HG03196 (cell line): ENCODE measurements at regions not wholly inside any gene's neighbourhood (a gene's known extent, or its start where the extent isn't known, plus 50 kb on each side); places are given as distances from the start of the nearest gene placed in this dataset.
"Not testable (repeated sequence)": the region's sequence is repeated elsewhere in the genome, so short reads cannot be mapped to it uniquely, and the experiment has no call there.

Experiments
- ATAC-seq: cut with Tn5 transposase; IDR thresholded peaks from one replicate; pipeline ENCODE4 v1.9.1; 2021; ENCODE audit not compliant: unreplicated experiment

GRCh38 chr10:6824793-6825192 lies 244.7 kb upstream of the PRKCQ start:
- ATAC-seq, result not testable (repeated sequence)

DNA sequence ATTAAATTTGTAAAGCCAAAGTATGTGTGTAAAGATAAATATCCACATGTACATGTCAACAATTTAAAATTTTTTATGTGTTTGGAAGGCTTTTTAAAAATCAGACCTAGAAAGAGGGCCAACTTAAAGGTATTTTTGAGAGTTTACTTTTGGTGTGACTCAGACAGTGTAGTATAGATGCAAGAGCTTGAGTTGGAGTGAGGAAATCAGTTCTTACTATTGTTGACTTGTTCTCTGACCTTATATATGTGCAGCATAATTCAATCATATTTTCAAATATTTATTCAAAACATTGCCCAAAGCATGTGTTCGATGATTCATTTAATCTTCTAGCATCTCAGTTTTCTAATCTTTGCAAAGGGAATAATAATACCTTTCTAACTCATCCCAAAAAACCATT lies 243.7 kb upstream of the PRKCQ start:
- ATAC-seq, result no peak

DNA sequence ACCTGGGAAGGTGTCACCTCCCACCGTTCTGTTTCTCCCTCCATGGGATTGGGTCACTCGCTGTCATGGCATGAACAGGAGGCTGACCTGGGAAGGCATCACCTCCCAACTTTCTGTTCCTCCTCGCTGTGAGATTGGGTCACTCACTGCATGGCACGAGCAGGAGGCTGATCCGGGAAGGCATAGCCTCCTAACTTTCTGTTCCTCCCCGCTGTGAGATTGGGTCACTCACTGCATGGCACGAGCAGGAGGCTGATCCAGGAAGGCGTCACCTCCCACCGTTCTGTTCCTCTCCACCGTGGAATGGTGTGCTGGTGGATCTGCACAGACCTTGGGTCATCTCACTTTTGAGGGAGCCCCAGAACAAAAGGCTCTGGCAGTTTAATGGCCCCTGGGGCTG lies 239.2 kb upstream of the PRKCQ start:
- ATAC-seq, result no peak

DNA sequence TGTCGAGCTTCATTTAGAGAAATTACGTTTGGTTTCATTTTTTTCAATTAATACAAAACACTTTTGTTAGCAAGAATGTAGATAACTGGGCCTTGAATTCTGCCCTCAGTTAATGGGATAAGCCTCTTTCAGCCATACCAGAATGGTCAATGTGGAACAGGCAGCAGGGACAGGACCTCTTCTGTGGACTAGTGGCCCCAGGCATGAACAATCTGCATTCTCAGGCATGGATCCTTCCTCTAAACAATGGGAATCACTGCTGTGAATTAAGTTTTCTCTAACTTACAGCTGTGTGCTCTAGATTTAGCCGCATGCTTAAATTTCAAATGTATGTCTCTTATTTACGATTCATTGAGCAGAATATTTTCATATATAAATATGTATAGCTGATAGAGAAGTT lies 237.7 kb upstream of the PRKCQ start:
- ATAC-seq, result no peak

DNA sequence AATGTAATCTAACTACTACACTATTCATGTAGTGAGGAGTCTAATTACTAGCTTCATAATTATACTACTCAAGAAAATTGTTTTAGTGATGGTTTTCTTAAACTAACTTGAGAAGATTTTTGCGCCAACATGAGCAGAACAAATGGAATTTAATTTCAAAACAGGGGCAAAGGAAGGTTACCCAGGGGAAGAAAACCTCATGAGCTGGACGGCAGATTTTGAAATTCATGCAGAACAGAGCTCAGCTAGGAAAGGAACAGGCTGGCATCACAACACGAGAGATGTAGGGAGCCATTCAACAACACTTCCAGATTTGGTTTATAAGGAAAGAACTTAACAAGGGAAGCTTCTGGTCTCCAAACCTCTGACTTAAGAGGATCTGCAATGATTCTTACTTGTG lies 235.3 kb upstream of the PRKCQ start:
- no peak for ATAC-seq

DNA sequence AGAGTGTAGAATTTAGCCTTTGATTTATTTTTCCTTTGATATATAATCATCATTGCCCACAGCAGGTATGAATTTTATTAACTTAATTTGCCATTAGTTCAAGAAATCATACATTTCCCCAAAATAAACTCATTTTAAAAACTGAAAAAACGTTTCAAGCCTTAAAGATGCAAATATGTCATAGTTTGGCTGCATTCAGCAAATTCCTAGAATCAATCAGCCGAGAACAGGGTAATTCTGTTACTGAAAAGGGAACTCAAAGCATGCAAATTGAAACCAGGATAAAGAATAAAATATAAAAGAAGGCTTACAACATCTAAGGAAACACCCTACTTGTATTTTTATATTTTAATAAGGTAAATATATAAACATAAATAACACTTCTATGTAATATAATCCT lies 233.8 kb upstream of the PRKCQ start:
- ATAC-seq, result no peak

DNA sequence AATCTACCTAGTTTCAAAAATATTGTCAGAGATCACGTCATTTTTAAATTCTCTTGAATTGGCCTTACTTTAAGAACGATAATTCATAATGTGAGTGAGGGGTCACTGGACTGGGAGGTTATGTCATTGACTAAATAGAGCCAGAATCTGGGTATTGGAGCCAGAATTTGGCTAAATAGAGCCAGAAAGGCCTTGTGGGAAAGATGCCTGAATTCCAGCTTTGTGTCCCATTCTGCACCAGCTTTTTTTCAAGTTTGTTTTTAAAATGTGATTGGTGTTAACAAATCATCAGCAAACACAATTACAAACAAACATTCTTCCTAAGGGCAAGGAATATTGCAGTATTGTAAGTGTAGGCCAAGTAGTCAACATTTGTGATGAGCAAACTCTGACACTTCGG lies 233.2 kb upstream of the PRKCQ start:
- ATAC-seq, result no peak

- ATAC-seq, result no peak
Observed at GRCh38 chr10:6811153-6811552, 231.1 kb upstream of the PRKCQ start.

DNA sequence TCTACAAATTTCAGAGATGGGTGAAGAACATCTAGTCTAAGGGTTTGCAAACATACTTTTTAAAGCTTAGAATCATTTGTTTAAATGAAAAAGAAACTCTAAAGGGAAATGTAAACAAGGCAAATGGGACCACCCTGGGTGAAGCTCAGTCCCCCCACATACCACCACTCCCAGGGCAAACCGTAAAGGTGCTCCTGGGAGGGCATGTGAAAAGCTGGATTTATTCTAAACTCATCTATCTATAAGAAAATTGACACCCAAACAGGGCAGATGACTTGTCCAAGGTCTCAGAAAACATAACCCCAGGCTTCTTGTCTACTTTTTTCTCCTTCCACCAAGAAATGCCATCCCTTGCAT lies 223.3 kb upstream of the PRKCQ start:
- no peak for ATAC-seq

GRCh38 chr10:6802759-6803426 lies 222.8 kb upstream of the PRKCQ start:
- no peak for ATAC-seq

- no peak for ATAC-seq
Observed at GRCh38 chr10:6796231-6796630, 216.2 kb upstream of the PRKCQ start.

- no peak for ATAC-seq
Observed at GRCh38 chr10:6795541-6795940, 215.5 kb upstream of the PRKCQ start.

- ATAC-seq, result not testable (repeated sequence)
Observed at GRCh38 chr10:6794841-6795240, 214.8 kb upstream of the PRKCQ start.

GRCh38 chr10:6794441-6794840 lies 214.4 kb upstream of the PRKCQ start:
- no peak for ATAC-seq

GRCh38 chr10:6788731-6789130 lies 208.7 kb upstream of the PRKCQ start:
- ATAC-seq, result no peak

DNA sequence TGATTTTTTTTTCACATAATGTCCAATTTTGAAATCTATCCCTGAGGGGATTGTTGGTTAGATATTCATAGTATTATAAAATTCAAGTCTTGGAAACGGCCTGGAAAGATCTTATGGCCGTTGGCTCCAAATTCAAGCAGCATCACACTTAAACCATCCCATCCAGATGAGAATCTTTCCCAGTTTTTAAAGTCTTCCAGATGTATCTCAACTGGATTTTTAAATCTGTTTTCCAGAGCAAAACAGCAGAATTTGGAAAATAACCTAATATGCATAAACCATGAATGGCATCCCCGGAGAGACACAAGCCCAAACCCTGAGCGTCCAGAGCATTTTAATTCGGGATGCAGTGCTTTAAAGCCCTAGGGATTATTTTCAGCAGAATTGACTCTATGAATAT lies 208.2 kb upstream of the PRKCQ start:
- no peak for ATAC-seq

- ATAC-seq, result no peak
Observed at GRCh38 chr10:6787718-6788117, 207.6 kb upstream of the PRKCQ start.

DNA sequence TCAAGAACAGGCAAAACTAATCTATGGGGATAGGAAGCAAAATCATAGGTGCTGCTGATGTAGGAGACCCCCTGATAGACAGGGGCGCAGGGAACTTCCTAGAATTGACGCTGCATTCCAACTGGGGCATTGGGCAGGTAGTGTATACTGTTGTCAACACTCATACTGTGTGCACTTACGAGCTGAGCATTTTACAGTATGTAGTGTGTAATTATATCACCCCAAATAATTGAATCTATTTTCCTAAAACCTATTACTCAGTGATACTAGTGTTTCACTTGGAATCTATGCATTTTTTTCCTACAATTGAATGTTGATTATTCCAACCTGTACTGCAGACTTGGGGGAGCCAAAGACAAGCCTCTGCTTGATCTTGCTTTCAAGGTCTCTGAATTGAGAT lies 207.0 kb upstream of the PRKCQ start:
- ATAC-seq, result no peak

GRCh38 chr10:6786579-6787031 lies 206.5 kb upstream of the PRKCQ start:
- no peak for ATAC-seq

DNA sequence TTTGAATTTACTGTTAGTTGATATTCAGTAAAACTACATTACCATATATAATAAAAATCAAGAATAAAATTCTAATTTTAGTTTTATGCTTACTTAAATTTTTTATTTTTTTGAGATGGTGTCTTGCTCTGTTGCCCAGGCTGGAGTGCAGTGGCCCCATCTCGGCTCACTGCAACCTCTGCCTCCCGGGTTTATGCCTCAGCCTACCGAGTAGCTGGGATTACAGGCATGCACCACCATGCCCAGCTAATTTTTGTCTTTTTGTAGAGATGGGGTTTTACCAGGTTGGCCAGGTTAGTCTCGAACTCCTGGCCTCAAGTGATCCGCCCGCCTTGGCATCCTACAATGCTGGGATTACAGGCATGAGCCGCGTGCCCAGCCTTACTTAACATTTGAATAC lies 204.4 kb upstream of the PRKCQ start:
- ATAC-seq, result not testable (repeated sequence)

DNA sequence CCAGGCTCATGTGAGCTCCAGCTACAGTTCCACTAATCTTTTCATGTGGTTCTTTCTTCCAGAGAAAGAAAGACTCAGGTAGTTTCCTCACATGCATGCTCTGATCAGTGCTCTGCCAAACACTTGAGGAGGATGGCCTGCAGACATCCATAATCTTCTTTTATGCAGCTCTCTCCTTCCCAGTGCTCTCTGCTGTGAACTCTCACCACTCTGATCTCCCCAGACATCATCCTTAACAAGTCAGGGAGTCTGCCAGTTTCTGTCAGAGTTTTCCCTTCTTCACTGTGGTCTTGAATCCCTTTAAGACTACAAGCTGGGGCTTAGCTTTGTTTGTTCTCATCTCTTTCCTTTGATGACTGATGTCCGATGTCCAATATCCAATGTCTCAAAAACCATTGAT lies 203.4 kb upstream of the PRKCQ start:
- no peak for ATAC-seq

- ATAC-seq, result no peak
Observed at GRCh38 chr10:6782378-6782777, 202.3 kb upstream of the PRKCQ start.

DNA sequence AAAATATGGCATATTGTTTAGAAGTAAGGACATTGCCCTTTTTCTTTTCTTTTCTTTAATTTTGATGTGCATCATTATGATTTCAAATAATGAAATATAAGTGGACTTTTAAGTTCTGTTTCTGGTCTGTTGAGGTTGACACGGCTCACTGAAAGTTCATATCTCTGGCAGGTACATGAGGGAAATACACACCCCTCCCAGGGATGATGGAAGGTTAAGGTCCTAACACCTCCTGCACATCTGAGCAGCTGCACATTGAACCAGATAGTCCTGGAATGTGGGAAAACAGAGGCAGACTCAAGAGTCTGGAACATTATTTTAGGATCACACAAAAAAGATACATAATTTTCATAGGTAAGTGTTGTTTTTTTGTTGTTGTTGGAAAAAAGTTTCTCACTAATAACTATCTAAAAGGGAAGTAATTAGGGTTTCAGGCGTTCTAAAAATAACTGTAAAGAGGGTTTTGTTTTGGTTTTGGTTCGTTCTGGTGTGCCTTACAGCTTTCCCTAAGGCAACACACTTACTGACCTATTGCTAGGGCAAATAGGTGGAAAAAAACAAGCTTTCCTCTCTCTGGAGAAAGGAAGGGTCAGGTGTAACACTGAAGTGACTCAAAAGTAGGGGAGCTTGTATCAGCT lies 201.2 kb upstream of the PRKCQ start:
- ATAC-seq, result no peak
